Astrocyte (in vitro differentiated cells and primary cell): ENCODE measurements at regions not wholly inside any gene's neighbourhood (a gene's known extent, or its start where the extent isn't known, plus 50 kb on each side); places are given as distances from the start of the nearest gene placed in this dataset.

Source experiments
- DNase-seq: peaks from one replicate; pipeline ENCODE4 v3.0.0-alpha.2; 2010; ENCODE audit warnings: low read depth
- FAIRE-seq: peaks from 2 replicates; lab custom pipeline; 2011; peaks lifted over from hg19 to GRCh38; lab: Jason Lieb, UNC
- H2AFZ ChIP-seq: 2 replicates; pipeline ENCODE4 v1.6.0; 2012; ENCODE audit warnings: low read depth, low read length, inconsistent platforms
- H3K27ac ChIP-seq: 2 replicates; pipeline ENCODE4 v1.5.1; 2011; ENCODE audit warnings: low read depth, low read length, inconsistent platforms
- H3K27me3 ChIP-seq: 2 replicates; pipeline ENCODE4 v1.6.0; 2011; ENCODE audit warnings: low read length, inconsistent platforms; ENCODE audit not compliant: insufficient read depth
- H3K36me3 ChIP-seq: 2 replicates; pipeline ENCODE4 v1.5.1; 2011; ENCODE audit warnings: low read length, inconsistent platforms; ENCODE audit not compliant: insufficient read depth
- H3K4me1 ChIP-seq: 2 replicates; pipeline ENCODE4 v1.5.1; 2011; ENCODE audit warnings: low read length, inconsistent platforms; ENCODE audit not compliant: insufficient read depth
- H3K4me2 ChIP-seq: 2 replicates; pipeline ENCODE4 v1.6.0; 2012; ENCODE audit warnings: low read length, inconsistent platforms
- H3K4me3 ChIP-seq: 2 replicates; pipeline ENCODE4 v1.5.1; 2011; ENCODE audit warnings: low read depth, mild to moderate bottlenecking, low read length, inconsistent platforms; ENCODE audit not compliant: insufficient read depth
- H3K79me2 ChIP-seq: 2 replicates; pipeline ENCODE4 v1.6.0; 2012; ENCODE audit warnings: mild to moderate bottlenecking, low read length, inconsistent platforms; ENCODE audit not compliant: insufficient read depth
- H3K9ac ChIP-seq: 2 replicates; pipeline ENCODE4 v1.6.0; 2012; ENCODE audit warnings: mild to moderate bottlenecking, low read length, inconsistent platforms
- H3K9me3 ChIP-seq: 2 replicates; pipeline ENCODE4 v1.5.1; 2012; ENCODE audit warnings: low read depth, mild to moderate bottlenecking, low read length, inconsistent platforms; ENCODE audit not compliant: insufficient read depth
- H4K20me1 ChIP-seq: 2 replicates; pipeline ENCODE4 v1.6.0; 2012; ENCODE audit warnings: low read length, inconsistent platforms; ENCODE audit not compliant: insufficient read depth
- H3K27ac Mint-ChIP-seq: one replicate; pipeline ENCODE4 v1.8.0; 2021; ENCODE audit warnings: mild to moderate bottlenecking, mixed read lengths; ENCODE audit not compliant: unreplicated experiment
- H3K27me3 Mint-ChIP-seq: one replicate; pipeline ENCODE4 v1.8.0; 2021; ENCODE audit warnings: low read depth, mixed read lengths; ENCODE audit not compliant: unreplicated experiment
- H3K36me3 Mint-ChIP-seq: one replicate; pipeline ENCODE4 v1.8.0; 2021; ENCODE audit warnings: low read depth, mixed read lengths; ENCODE audit not compliant: unreplicated experiment
- H3K4me1 Mint-ChIP-seq: one replicate; pipeline ENCODE4 v1.8.0; 2021; ENCODE audit warnings: low read depth, mixed read lengths; ENCODE audit not compliant: unreplicated experiment
- H3K4me3 Mint-ChIP-seq: one replicate; pipeline ENCODE4 v1.8.0; 2021; ENCODE audit warnings: mild to moderate bottlenecking, moderate library complexity, mixed read lengths; ENCODE audit not compliant: unreplicated experiment
- H3K9me3 Mint-ChIP-seq: one replicate; pipeline ENCODE4 v1.8.0; 2021; ENCODE audit warnings: mild to moderate bottlenecking, mixed read lengths; ENCODE audit not compliant: unreplicated experiment
- EZH2 ChIP-seq: IDR thresholded peaks from 2 replicates; pipeline ENCODE4 v1.6.1; 2012; ENCODE audit warnings: mild to moderate bottlenecking, low read length, inconsistent platforms; ENCODE audit not compliant: insufficient read depth
- TF ChIP-seq, protein P1 (sequence below): IDR thresholded peaks from 2 replicates; pipeline ENCODE4 v1.5.1; 2011; ENCODE audit warnings: low read depth, mild to moderate bottlenecking, inconsistent platforms, low read length, moderate library complexity; ENCODE audit not compliant: insufficient read depth

DNA sequence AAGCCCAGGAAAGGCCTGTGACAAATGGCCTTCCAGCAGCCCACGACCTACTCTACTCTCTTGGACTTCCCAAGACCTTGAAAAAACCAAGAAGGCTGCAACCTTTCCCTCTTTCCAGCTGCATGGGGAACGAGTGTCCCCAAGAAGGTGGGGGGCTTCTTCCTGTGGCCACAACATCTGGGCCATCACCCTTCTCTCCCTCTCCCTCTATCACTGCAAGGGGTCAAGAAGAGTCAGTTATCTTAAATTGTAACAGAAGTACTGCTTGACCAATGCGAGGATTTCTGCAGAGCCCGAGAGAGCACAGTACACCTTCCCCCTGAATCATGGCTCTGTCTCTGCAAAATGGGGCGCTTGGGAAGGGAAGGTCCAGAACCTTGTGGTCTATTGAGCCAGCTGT, 63.7 kb upstream of the ACAN start:
- DNase-seq (no peak), FAIRE-seq (no peak)
- Histone ChIP-seq H4K20me1 (no peaks in the 10 kb centered on the region), H3K9me3 (no peaks in the 10 kb centered on the region), H3K4me1 (peaks cover 2% of the 10 kb centered on the region), H3K27me3 (peaks cover 9% of the 10 kb centered on the region), H2AFZ (no peak overlapping the region), H3K4me2 (no peak overlapping the region), H3K79me2 (no peaks in the 10 kb centered on the region), H3K36me3 (no peaks in the 10 kb centered on the region), H3K27ac (no peak overlapping the region), H3K4me3 (no peak overlapping the region), H3K9ac (no peak overlapping the region)
- no peak overlapping the region for H3K27ac Mint-ChIP-seq
- H3K36me3 Mint-ChIP-seq = no peaks in the 10 kb centered on the region
- H3K4me1 Mint-ChIP-seq = peaks cover 6% of the 10 kb centered on the region
- no peak for TF ChIP-seq EZH2
- TF ChIP-seq, protein P1, sequence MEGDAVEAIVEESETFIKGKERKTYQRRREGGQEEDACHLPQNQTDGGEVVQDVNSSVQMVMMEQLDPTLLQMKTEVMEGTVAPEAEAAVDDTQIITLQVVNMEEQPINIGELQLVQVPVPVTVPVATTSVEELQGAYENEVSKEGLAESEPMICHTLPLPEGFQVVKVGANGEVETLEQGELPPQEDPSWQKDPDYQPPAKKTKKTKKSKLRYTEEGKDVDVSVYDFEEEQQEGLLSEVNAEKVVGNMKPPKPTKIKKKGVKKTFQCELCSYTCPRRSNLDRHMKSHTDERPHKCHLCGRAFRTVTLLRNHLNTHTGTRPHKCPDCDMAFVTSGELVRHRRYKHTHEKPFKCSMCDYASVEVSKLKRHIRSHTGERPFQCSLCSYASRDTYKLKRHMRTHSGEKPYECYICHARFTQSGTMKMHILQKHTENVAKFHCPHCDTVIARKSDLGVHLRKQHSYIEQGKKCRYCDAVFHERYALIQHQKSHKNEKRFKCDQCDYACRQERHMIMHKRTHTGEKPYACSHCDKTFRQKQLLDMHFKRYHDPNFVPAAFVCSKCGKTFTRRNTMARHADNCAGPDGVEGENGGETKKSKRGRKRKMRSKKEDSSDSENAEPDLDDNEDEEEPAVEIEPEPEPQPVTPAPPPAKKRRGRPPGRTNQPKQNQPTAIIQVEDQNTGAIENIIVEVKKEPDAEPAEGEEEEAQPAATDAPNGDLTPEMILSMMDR = no peak
- H3K4me3 Mint-ChIP-seq = no peak overlapping the region
- H3K9me3 Mint-ChIP-seq = peaks cover 12% of the 10 kb centered on the region
- peaks cover 18% of the 10 kb centered on the region for H3K27me3 Mint-ChIP-seq

DNA sequence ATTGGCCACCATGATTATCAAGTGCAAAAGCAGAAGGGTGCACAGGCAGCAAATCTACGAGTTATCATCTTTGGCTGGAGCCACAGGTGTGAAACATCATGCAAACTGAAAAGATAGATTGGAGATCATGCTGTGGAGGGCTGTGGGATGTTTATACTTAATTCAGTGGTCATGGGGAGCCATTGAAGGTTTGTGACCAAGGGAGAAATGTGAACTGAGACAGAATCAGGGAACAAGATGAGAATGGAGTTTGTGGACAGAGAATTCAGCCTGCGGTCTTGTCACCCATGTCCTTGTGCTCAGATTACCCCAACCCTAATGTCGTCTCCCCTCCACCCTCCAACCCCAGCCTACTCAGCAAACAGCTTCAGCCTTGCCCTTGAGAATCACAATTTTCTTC, 62.9 kb upstream of the ACAN start:
- no peaks in the 10 kb centered on the region for H3K36me3 ChIP-seq

DNA sequence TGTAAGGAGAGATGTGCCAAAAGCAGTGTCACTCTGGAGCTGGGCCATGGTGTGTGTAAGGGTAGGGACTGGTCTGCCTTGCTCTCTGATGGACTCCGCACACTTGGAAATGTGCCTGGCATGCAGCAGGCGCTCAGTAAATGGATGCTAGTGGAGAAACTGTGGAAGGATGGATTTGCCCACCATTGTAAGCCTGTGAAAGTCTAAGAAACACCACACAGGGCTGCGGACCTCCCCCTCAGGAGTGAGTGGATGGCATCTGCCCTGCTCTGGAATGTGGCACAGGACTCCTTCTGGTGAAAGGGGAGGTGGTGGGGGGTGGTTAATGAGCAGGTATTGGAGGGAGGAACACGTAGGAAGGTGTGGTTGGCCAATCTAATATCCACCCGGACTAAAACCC, 62.2 kb upstream of the ACAN start:
- Histone ChIP-seq H3K79me2 (no peaks in the 10 kb centered on the region), H3K36me3 (no peaks in the 10 kb centered on the region), H3K27me3 (peaks cover 9% of the 10 kb centered on the region), H3K4me1 (peaks cover 10% of the 10 kb centered on the region), H3K4me3 (no peak overlapping the region), H4K20me1 (no peaks in the 10 kb centered on the region), H3K27ac (no peak overlapping the region), H3K4me2 (no peak overlapping the region), H3K9me3 (no peaks in the 10 kb centered on the region), H3K9ac (no peak overlapping the region), H2AFZ (no peak overlapping the region)
- Mint-ChIP-seq H3K27ac (peak overlapping the region; percentile 41), H3K9me3 (peaks cover 12% of the 10 kb centered on the region), H3K36me3 (no peaks in the 10 kb centered on the region), H3K27me3 (peaks cover 16% of the 10 kb centered on the region), H3K4me1 (peaks cover 16% of the 10 kb centered on the region), H3K4me3 (no peak overlapping the region)
- DNase-seq (no peak), FAIRE-seq (no peak)
- TF ChIP-seq EZH2 = no peak
- TF ChIP-seq, protein P1 = no peak

More for the DNA sequence above, 62.9 kb upstream of the ACAN start:
- Mint-ChIP-seq H3K4me1 (peaks cover 12% of the 10 kb centered on the region), H3K27ac (no peak overlapping the region), H3K36me3 (no peaks in the 10 kb centered on the region), H3K27me3 (peaks cover 18% of the 10 kb centered on the region), H3K9me3 (peaks cover 12% of the 10 kb centered on the region), H3K4me3 (no peak overlapping the region)
- Histone ChIP-seq H3K9ac (no peak overlapping the region), H3K27ac (no peak overlapping the region), H2AFZ (no peak overlapping the region), H3K79me2 (no peaks in the 10 kb centered on the region), H3K4me1 (peaks cover 10% of the 10 kb centered on the region), H3K4me2 (no peak overlapping the region), H4K20me1 (no peaks in the 10 kb centered on the region), H3K4me3 (no peak overlapping the region), H3K27me3 (peaks cover 9% of the 10 kb centered on the region), H3K9me3 (no peaks in the 10 kb centered on the region)
- no peak for FAIRE-seq
- TF ChIP-seq EZH2 = no peak
- TF ChIP-seq, protein P1 = no peak
- no peak for DNase-seq
